DMS 273 treated with DMSO at 0.1 percent for 48 hours (cell line): ENCODE measurements at regions not wholly inside any gene's neighbourhood (a gene's known extent, or its start where the extent isn't known, plus 50 kb on each side); places are given as distances from the start of the nearest gene placed in this dataset.
"Not testable (repeated sequence)": the region's sequence is repeated elsewhere in the genome, so short reads cannot be mapped to it uniquely, and the experiment has no call there.

Experiments
- DNase-seq: peaks from one replicate; lab custom pipeline; 2025; lab: John Stamatoyannopoulos, UW

DNA sequence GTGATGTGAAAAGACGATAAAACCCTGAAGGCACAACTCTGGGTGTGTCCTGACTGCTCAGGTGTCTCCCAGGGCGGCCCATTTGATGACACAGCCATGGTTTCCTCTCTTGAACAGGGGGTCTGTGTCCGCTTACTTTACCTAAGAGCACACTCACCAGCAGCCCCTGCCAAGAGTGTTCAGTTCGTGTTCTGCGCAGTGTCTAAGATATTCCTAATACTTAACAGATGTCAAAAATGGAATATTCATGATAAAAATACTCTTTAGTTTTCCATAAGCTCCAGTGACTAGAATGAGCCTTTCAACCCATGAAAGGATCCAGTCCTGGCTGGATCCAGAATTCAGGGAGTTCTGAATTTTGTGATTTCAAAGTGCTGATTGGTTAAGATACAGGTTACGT is 492.4 kb downstream of the TNS3 start:
- DNase-seq, result no peak

- DNase-seq, result no peak
Measured at GRCh38 chr7:47089068-47089417, 492.9 kb downstream of the TNS3 start.

- peak; percentile 31 for DNase-seq
Measured at GRCh38 chr7:47088329-47089067, 493.4 kb downstream of the TNS3 start.

GRCh38 chr7:47087866-47088265 is 494.0 kb downstream of the TNS3 start:
- DNase-seq, result no peak

DNA sequence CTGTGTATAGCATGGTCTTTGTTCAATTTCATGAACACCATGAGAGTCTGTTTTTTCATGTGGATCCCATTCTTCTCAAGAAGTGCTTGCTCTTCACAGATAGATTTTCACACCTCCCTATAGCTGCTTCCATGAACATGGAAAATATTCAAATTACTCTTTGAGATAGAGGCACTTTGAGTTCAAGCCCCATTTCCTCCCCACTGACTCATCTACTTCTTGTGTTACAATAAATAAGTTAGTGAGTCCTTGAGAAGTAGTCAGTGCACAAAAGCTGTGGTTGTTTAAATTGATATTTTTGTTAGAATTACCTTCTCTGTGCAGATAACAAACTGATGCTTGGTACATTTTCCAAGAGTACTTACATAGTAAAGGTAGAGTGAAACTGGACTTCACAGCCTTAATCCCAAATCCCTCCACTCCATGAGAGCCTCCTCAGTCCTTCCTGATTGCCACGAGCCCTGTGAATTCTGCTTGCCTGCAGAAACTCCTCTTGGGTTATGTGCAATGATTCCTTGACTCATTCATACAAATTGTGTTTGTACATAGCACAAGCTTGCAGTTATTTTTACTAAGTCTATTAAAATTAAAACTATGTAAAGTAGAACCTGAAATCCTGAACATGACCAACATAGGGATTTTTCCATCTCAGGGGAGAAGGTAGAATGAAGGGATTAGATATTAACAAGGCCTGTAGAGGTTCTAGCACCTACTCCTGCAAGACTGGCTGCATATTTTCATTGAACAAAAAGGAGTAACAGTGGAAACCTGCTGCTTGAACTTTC is 496.2 kb downstream of the TNS3 start:
- DNase-seq, result no peak

- no peak for DNase-seq
Measured at GRCh38 chr7:47083476-47084250, 498.2 kb downstream of the TNS3 start.

- DNase-seq, result no peak
Measured at GRCh38 chr7:47080816-47081215, 501.1 kb downstream of the TNS3 start.

DNA sequence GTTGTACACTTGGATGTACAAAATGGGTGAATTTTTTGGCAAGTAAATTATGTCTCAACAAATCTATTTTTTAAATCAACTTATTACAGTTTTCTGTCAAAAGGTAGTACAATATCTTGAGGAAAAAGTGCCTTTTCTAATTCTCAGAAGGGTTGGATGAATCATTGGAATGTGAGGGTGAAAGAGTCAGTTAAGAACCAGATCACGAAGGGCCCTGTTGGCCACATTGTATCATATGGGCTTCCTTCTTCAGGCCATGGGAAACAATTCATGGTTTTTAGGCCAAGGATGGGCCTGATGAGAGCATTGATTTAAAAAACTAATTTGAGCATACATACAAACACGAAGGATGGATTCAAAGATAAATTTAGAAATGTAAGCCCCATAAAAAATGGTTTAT is 503.7 kb downstream of the TNS3 start:
- no peak for DNase-seq

DNA sequence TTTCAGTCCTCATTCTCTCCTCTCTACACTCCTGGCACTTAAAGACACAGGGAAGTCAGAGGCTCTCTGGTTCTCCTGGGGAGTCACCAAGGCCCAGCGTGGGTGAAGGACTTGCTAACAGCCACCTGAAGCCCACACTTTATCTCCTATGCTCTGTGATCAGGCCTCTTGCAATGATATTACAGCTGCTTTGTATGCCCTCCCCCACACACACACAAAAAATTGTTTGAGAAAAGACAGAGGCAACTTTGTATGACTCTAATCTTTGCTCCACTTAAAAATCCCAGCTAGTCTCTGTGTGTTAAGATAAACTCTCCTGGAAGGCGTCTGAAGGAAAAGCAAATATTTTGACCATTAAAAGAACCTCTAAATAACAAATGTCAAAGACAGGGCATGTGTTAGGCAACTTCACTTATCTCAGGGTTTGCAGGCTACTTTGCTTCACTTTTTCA is 507.2 kb downstream of the TNS3 start:
- no peak for DNase-seq

DNA sequence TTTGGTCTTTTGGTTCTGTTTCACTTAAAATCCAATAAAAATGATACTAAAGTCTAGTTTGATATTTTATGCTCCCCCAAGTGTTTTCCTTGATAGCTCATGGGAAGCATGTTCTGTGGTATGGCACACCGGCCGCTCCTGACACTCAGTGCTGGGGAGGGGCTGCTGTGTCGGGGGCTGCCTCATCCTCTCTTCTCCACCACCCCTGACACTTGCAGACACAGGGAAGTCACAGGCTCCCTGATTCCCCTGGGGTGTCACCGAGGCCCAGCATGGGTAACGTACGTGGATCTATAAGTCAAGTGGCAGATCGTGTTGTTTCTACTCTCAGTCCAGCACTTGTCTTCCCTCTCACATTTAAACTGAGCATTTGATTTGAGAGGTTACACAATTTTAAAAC is 508.6 kb downstream of the TNS3 start:
- DNase-seq, result no peak

- DNase-seq, result peak; percentile 5
Measured at GRCh38 chr7:47071866-47072265, 510.0 kb downstream of the TNS3 start.

GRCh38 chr7:47069385-47070076 is 512.4 kb downstream of the TNS3 start:
- DNase-seq, result no peak

DNA sequence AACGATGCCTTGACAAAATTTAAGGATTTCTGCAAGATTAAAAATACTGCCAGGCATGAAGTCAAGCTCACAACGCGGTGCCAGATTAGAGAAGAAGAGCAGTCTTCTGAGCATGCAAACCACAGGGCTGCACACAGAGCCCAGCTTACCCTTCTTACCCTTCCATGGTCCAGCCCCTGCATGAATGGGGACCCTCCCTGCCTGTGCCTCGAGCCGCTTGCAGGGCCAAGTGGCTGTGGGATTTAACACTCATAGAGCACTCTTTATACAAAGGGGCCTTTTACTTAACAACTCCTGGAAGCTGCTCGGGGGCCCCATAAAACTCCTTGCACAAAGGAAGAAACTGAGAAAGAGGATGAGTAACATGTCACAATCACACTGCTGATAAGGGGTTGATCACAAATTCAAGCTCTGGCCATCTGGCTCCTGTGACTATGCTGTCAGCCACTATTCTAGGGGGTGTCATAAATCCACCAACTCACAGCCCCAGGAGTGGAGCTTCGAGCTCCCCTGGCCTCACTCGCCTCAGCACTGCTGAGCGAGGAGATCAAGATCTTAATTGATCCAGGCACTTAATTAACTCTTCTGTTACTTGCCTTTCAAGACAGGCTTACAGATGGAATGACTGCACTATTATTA is 514.8 kb downstream of the TNS3 start:
- no peak for DNase-seq

- no peak for DNase-seq
Measured at GRCh38 chr7:47056731-47057130, 525.2 kb downstream of the TNS3 start.

DNA sequence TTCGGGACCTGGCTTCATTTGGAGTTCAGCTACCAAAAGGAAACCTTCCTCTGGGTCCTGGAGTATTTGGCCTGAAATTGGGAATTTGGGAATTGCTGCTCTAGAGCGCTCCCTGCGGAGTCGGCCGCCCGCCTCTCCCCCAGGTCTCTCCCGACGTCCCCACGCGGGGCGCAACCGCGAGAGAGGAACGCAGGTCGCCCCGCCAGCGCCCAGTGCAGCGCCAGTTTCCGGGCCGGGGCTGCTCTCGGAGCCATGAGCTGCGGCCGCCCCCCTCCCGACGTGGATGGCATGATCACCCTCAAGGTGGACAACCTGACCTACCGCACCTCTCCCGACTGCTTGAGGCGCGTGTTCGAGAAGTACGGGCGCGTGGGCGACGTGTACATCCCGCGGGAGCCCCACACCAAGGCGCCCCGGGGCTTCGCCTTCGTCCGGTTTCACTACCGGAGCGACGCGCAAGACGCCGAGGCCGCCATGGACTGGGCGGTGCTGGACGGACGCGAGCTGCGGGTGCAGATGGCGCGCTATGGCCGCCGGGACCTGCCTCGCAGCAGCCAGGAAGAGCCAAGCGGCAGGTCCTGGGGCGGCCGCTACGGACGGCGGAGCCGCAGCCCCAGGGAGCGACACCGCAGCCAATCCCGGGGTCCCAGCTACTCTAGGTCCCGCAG is 529.2 kb downstream of the TNS3 start:
- not testable (repeated sequence) for DNase-seq

DNA sequence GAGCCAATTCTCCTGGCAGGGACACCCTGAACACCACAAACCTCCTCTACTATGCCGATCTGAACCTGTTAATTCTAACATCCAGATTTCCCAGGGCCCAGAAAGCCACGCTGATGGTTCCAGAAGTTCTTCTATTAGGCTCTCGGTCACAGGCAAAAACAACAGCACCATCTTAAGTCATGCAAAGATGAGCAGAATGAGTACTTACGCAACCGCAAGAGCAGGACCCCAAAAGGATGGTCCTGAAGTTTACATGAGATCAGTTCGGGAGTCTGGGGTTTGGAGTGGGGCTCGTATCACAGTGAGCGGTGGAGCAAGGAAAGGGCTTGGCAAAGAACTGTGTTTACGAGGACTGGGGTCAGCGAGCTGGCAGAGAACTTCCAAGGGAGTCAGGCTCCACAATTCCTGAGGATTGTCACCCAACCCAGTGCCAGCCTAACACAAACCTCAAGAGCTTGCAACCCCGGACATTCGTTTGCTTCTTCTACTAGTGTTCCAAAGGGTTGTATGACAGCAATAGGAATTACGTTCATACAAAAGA is 532.6 kb downstream of the TNS3 start:
- DNase-seq, result no peak

DNA sequence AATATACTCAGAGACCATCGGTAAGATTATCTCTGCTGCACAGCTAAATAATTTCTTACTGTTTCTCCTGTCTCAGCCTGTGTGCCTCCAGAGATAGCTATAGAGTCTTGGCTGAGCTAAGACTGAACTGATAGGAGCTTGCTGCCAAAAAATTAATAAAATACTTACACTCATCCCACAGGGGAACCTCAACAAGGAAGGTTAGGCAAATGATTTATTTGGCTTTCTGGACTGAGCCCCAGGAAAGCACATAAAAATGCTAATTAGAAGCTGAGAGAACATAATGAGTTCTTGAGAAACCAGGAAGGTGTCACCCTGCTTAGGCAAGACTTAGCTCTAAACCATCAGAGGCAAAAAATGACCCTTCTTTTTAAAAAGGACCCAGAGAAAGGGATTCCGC is 534.5 kb downstream of the TNS3 start:
- no peak for DNase-seq

DNA sequence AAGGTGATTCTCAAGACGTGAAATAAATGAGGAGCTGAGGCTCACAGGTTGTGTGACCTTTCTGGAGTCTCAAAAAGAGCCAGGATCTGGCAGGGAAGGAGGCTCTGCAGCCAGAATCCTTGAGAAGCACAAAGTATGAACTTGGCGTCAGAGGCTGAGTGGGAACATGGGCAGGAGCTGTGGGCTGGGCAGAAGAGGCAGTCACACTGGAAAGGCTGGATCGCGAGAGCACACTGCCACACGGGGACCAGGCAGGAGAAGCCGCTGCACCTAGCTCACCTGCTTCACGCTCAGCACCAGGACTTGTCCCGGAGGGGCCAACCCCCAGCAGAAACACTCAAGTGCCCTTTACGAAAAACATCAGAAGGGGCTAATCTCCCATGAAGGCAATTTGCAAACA is 535.0 kb downstream of the TNS3 start:
- no peak for DNase-seq

- DNase-seq, result no peak
Measured at GRCh38 chr7:47045207-47046051, 536.5 kb downstream of the TNS3 start.

DNA sequence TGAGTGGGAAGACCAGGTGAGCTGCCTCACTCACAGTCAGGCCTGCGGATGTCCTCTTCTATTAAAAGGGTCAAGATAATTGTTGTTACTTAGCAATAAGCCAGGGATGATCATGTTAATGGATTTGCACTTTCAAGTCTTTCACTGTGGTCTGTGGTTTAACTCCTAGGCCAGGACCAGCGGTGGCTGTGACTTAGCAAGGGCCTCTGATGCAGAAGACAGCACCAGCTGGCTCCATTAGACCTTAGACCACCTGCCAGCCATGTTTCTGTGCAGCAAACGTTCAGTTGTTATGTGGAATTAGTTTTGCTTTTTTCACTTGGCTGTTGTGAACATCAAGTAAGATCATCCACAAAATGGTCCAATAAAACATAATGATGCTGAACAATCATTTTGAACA is 537.3 kb downstream of the TNS3 start:
- no peak for DNase-seq
